Osteocyte (in vitro differentiated cells): ENCODE measurements at regions not wholly inside any gene's neighbourhood (a gene's known extent, or its start where the extent isn't known, plus 50 kb on each side); places are given as distances from the start of the nearest gene placed in this dataset.

Experiments used
- DNase-seq: peaks from one replicate; pipeline ENCODE4 v3.0.0; 2021; ENCODE audit warnings: mixed read lengths; ENCODE audit not compliant: unreplicated experiment; ENCODE audit errors: extremely low spot score
- H3K27ac Mint-ChIP-seq: one replicate; pipeline ENCODE4 v1.8.0; 2021; ENCODE audit warnings: mild to moderate bottlenecking, mixed read lengths; ENCODE audit not compliant: unreplicated experiment
- H3K27me3 Mint-ChIP-seq: one replicate; pipeline ENCODE4 v1.8.0; 2021; ENCODE audit warnings: mixed read lengths; ENCODE audit not compliant: unreplicated experiment
- H3K36me3 Mint-ChIP-seq: one replicate; pipeline ENCODE4 v1.8.0; 2021; ENCODE audit warnings: mixed read lengths; ENCODE audit not compliant: unreplicated experiment
- H3K4me1 Mint-ChIP-seq: one replicate; pipeline ENCODE4 v1.8.0; 2021; ENCODE audit warnings: mixed read lengths; ENCODE audit not compliant: unreplicated experiment
- H3K4me3 Mint-ChIP-seq: one replicate; pipeline ENCODE4 v1.8.0; 2021; ENCODE audit warnings: mild to moderate bottlenecking, moderate library complexity, mixed read lengths; ENCODE audit not compliant: unreplicated experiment
- H3K9me3 Mint-ChIP-seq: one replicate; pipeline ENCODE4 v1.8.0; 2021; ENCODE audit warnings: mixed read lengths; ENCODE audit not compliant: unreplicated experiment
- TF ChIP-seq, protein P1 (sequence below): fragments of 200-600 bp; sonication (generic); IDR thresholded peaks from 2 replicates; pipeline ENCODE4 v1.5.0; 2021; ENCODE audit warnings: antibody characterized with exemption, mild to moderate bottlenecking, moderate library complexity

DNA sequence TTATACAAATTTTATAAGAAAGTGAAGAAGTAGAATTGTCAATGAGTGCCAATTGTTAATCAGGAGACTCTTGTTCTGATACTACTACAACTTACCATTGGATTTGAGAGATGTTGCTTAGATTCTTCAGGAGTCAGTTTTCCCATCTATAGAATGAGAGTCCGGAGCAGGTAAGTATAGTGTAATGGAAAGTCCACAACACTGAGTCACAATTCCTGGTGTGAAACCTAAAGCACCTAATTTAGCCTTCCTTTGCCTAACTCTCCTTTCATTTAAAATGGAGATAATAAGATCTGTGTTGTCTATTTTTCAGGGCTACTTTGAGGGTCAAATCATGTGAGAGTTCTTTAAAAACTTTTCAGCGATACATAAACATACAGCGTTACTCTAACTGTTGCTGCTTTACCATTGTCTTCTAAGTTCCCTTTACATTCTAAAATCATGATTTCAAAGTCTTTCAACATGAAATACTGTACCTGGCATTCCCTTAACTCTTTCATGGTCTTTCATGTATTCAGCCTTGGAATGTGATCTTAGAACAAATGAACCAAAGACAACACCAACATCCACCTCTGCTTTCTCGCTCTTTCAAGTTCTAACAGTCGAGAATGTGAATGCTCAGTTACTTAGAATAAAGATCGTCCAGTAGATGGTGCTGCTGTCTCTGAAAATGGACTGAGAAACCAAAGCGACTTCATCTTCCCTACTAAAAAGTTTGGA lies 90.9 kb downstream of the SLC30A10 start:
- DNase-seq, result no peak
- Mint-ChIP-seq H3K9me3 (no peaks in the 10 kb centered on the region), H3K27ac (no peak overlapping the region), H3K4me1 (peaks cover 11% of the 10 kb centered on the region), H3K27me3 (peaks cover 59% of the 10 kb centered on the region), H3K4me3 (no peak overlapping the region), H3K36me3 (no peaks in the 10 kb centered on the region)
- TF ChIP-seq, protein P1, sequence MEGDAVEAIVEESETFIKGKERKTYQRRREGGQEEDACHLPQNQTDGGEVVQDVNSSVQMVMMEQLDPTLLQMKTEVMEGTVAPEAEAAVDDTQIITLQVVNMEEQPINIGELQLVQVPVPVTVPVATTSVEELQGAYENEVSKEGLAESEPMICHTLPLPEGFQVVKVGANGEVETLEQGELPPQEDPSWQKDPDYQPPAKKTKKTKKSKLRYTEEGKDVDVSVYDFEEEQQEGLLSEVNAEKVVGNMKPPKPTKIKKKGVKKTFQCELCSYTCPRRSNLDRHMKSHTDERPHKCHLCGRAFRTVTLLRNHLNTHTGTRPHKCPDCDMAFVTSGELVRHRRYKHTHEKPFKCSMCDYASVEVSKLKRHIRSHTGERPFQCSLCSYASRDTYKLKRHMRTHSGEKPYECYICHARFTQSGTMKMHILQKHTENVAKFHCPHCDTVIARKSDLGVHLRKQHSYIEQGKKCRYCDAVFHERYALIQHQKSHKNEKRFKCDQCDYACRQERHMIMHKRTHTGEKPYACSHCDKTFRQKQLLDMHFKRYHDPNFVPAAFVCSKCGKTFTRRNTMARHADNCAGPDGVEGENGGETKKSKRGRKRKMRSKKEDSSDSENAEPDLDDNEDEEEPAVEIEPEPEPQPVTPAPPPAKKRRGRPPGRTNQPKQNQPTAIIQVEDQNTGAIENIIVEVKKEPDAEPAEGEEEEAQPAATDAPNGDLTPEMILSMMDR, result peak; percentile 78

DNA sequence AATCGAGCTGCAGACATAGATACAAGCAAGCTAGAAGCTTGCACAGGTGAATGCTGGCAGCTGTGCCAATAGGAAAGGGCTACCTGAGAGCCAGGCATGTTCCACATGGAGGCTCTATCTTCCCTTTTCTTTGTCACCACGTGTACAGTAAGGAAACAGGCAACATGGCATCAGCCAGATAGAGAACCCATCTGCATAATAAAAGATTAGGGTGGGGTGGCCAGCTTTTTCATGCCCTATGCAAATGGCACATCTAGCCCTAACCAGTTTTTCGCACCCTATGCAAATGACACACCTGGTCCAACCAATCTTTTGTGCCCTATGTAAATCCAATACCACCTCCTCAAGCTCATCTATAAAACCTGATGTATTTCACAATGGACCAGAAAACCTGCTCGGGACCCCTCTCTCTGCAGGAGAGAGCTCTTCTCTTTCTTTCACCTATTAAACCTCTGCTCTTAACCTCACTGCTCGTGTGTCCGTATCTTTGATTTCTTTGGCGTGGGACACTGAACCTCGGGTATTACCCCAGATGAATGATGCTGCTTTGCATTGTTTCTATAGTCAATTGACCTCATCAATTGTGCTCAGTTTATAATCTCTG lies 93.9 kb downstream of the SLC30A10 start:
- no peaks in the 10 kb centered on the region for H3K36me3 Mint-ChIP-seq
- H3K27ac Mint-ChIP-seq, result no peak overlapping the region
- TF ChIP-seq, protein P1, result no peak
- H3K27me3 Mint-ChIP-seq, result peaks cover 56% of the 10 kb centered on the region
- no peak for DNase-seq
- H3K4me1 Mint-ChIP-seq, result peaks cover 6% of the 10 kb centered on the region
- H3K4me3 Mint-ChIP-seq, result no peak overlapping the region
- no peaks in the 10 kb centered on the region for H3K9me3 Mint-ChIP-seq

DNA sequence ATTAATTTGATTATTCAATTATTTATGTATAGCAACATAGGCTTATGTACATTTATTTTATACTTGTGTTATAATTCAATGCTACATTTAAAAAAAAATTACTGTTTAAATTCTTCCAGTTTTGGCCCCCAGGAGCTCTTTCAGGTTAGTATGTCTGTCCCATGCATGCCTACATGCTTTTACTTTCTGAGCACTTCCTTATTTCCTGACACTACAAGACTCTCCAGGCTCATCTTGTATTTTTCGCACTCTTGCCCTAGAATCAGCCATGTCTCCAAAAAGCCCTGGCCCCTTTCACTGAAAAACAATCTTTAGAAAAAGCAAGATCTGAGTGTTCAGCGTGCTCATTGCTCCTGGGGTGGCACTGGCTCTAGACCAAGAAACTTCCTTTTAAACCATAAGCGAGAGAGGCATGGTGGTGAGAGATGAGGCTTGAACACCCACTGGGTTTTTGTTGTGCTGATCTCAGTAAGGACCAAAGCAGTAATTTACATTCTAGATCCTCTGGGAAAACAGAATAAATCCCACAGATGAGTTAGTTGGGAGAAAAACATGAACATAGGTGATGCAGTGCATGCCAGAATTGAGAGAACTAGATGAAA lies 95.0 kb downstream of the SLC30A10 start:
- Mint-ChIP-seq H3K27me3 (peaks cover 52% of the 10 kb centered on the region), H3K4me1 (no peaks in the 10 kb centered on the region), H3K9me3 (no peaks in the 10 kb centered on the region), H3K4me3 (no peak overlapping the region), H3K27ac (no peak overlapping the region), H3K36me3 (no peaks in the 10 kb centered on the region)
- no peak for DNase-seq
- TF ChIP-seq, protein P1, result no peak

DNA sequence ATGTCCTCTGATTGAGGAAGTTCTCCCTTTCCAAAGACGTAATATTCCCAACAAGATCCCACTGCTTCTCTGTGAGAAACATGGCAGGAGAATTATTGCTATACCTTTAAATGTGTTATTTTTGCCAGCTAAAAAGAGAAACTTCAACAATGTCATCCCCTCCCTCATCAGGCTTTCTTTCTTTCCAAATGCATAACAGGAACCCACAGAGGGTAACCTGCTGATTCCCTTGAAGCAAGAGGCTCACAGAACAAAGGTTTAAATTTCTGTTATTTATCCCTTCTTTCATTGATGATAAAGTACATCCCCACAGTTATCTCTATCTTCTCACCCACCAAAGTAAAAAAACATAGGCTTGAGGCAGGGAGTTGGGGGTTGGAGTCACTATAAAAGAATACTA lies 102.1 kb downstream of the SLC30A10 start:
- Mint-ChIP-seq H3K36me3 (no peaks in the 10 kb centered on the region), H3K27me3 (peaks cover 35% of the 10 kb centered on the region), H3K9me3 (no peaks in the 10 kb centered on the region), H3K4me1 (no peaks in the 10 kb centered on the region), H3K27ac (no peak overlapping the region), H3K4me3 (no peak overlapping the region)
- TF ChIP-seq, protein P1, result no peak
- no peak for DNase-seq

DNA sequence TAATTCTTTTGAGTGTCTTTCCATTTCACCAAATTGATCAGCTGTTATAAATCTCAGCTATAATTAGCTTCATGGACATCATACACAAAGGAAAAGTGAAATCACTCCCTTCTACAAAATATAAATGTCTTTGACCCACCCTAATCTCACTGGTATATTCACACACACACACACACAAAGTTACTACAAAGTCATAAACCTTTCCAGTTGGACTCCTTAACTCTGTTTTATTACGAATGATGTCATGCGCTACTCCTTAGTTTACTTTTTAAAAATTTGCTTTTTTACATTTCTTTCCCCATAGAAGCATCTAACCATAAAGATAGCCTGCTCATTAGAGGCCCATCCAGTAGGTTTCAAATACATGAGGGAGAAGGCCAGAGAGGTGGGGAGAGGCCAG lies 103.0 kb downstream of the SLC30A10 start:
- Mint-ChIP-seq H3K4me1 (no peaks in the 10 kb centered on the region), H3K36me3 (no peaks in the 10 kb centered on the region), H3K9me3 (no peaks in the 10 kb centered on the region), H3K4me3 (no peak overlapping the region), H3K27ac (no peak overlapping the region), H3K27me3 (peaks cover 32% of the 10 kb centered on the region)
- TF ChIP-seq, protein P1, result no peak
- no peak for DNase-seq
